IMR-90 (cell line): ENCODE measurements at regions not wholly inside any gene's neighbourhood (a gene's known extent, or its start where the extent isn't known, plus 50 kb on each side); places are given as distances from the start of the nearest gene placed in this dataset.

Experiments used
- ATAC-seq: fragments of 200-7000 bp; cut with Tn5 transposase; 2 replicates; pipeline ENCODE4 v1.9.1; 2020; ENCODE audit warnings: low read depth, mild to moderate bottlenecking, moderate library complexity
- BruUV-seq: library from RNA; stranded (reverse); fragments of 400-500 nt; replicated peaks from 2 replicates; lab custom pipeline; 2021; lab: Mats Ljungman, UMichigan
- CTCF ChIA-PET: fragments of 300-600 bp; formaldehyde crosslinking; extraction: SDS; loops from one replicate; lab custom pipeline; 2021; ENCODE audit warnings: antibody characterized with exemption; lab: Yijun Ruan, JAX
- POLR2A ChIA-PET: fragments of 300-600 bp; sonication (Branson Sonifier 250); formaldehyde crosslinking; loops from one replicate; lab custom pipeline; 2022; ENCODE audit warnings: antibody characterized with exemption; ENCODE audit not compliant: unreplicated experiment; lab: Charles Lee
- DNase-seq: peaks from one replicate; pipeline ENCODE4 v3.0.0; 2013
- H2AFZ ChIP-seq: replicated peaks from 2 replicates; pipeline ENCODE3; 2013; ENCODE audit warnings: low read length, mild to moderate bottlenecking; ENCODE audit not compliant: poor library complexity
- H2AK5ac ChIP-seq: 2 replicates; pipeline ENCODE4 v1.6.1; 2013; ENCODE audit warnings: low read depth, low read length, inconsistent platforms
- H2AK9ac ChIP-seq: replicated peaks from 2 replicates; pipeline ENCODE3; 2013; ENCODE audit warnings: mild to moderate bottlenecking, low read depth, low read length, moderate library complexity; ENCODE audit not compliant: poor library complexity
- H2BK120ac ChIP-seq: 2 replicates; pipeline ENCODE4 v1.6.1; 2013; ENCODE audit warnings: low read depth, low read length, inconsistent platforms
- H2BK15ac ChIP-seq: 3 replicates; pipeline ENCODE4 v1.6.1; 2013; ENCODE audit warnings: low read depth, low read length, inconsistent platforms
- H2BK20ac ChIP-seq: 2 replicates; pipeline ENCODE4 v1.6.1; 2013; ENCODE audit warnings: low read depth, mild to moderate bottlenecking, inconsistent platforms, low read length, moderate library complexity
- H2BK5ac ChIP-seq: 2 replicates; pipeline ENCODE4 v1.6.1; 2013; ENCODE audit warnings: mild to moderate bottlenecking, low read depth, low read length, inconsistent platforms; ENCODE audit not compliant: poor library complexity, severe bottlenecking
- H3K14ac ChIP-seq: replicated peaks from 2 replicates; pipeline ENCODE4 v1.6.1; 2013; ENCODE audit warnings: low read depth, low read length, inconsistent platforms
- H3K18ac ChIP-seq: 2 replicates; pipeline ENCODE4 v1.6.1; 2013; ENCODE audit warnings: low read depth, low read length, control low read depth
- H3K23ac ChIP-seq: 2 replicates; pipeline ENCODE4 v1.6.1; 2013; ENCODE audit warnings: low read depth, low read length, inconsistent platforms
- H3K27ac ChIP-seq: 2 replicates; pipeline ENCODE4 v1.5.1; 2013; ENCODE audit warnings: mild to moderate bottlenecking, control low read depth, low read length; ENCODE audit not compliant: insufficient read depth
- H3K27me3 ChIP-seq: 2 replicates; pipeline ENCODE4 v1.6.1; 2013; ENCODE audit warnings: low read length; ENCODE audit not compliant: control insufficient read depth, insufficient read depth
- H3K36me3 ChIP-seq: 2 replicates; pipeline ENCODE4 v1.6.1; 2013; ENCODE audit warnings: low read length, mixed read lengths; ENCODE audit not compliant: control insufficient read depth, insufficient read depth
- H3K4ac ChIP-seq: 2 replicates; pipeline ENCODE4 v1.6.1; 2013; ENCODE audit warnings: low read depth, low read length, inconsistent platforms
- H3K4me1 ChIP-seq: 2 replicates; pipeline ENCODE4 v1.6.1; 2013; ENCODE audit warnings: low read length, mixed read lengths; ENCODE audit not compliant: control insufficient read depth, insufficient read depth
- H3K4me2 ChIP-seq: 2 replicates; pipeline ENCODE4 v1.6.1; 2013; ENCODE audit warnings: low read depth, mild to moderate bottlenecking, control low read depth, low read length, moderate library complexity
- H3K4me3 ChIP-seq: 2 replicates; pipeline ENCODE4 v1.5.1; 2013; ENCODE audit warnings: low read depth, mild to moderate bottlenecking, control low read depth, low read length, moderate library complexity; ENCODE audit not compliant: insufficient read depth
- H3K56ac ChIP-seq: 2 replicates; pipeline ENCODE4 v1.6.1; 2013; ENCODE audit warnings: low read length, inconsistent platforms; ENCODE audit not compliant: insufficient read depth; ENCODE audit errors: extremely low read depth
- H3K79me1 ChIP-seq, 2 experiments: 2 replicates each; pipeline ENCODE4 v1.6.1; 2013; ENCODE audit warnings: low read length in 2 of 2, inconsistent platforms in 1 of 2, low read depth in 1 of 2
- H3K9ac ChIP-seq: 2 replicates; pipeline ENCODE4 v1.6.1; 2013; ENCODE audit warnings: low read depth, low read length, control low read depth
- H3K9me1 ChIP-seq: 2 replicates; pipeline ENCODE4 v1.6.1; 2013; ENCODE audit warnings: low read length, inconsistent platforms; ENCODE audit not compliant: insufficient read depth
- H3K9me3 ChIP-seq: 2 replicates; pipeline ENCODE4 v1.6.1; 2013; ENCODE audit warnings: low read length; ENCODE audit not compliant: control insufficient read depth, insufficient read depth
- H4K20me1 ChIP-seq: 2 replicates; pipeline ENCODE4 v1.6.1; 2013; ENCODE audit warnings: low read length, inconsistent platforms; ENCODE audit not compliant: insufficient read depth
- H4K5ac ChIP-seq: 2 replicates; pipeline ENCODE4 v1.6.1; 2013; ENCODE audit warnings: mild to moderate bottlenecking, low read depth, low read length, control low read depth
- H4K8ac ChIP-seq, 2 experiments: 2 replicates each; pipeline ENCODE4 v1.6.1; 2013; ENCODE audit warnings: low read depth in 2 of 2, low read length in 2 of 2, control low read depth in 1 of 2, inconsistent platforms in 1 of 2
- H4K91ac ChIP-seq: 2 replicates; pipeline ENCODE4 v1.6.1; 2013; ENCODE audit warnings: low read depth, low read length, inconsistent platforms; ENCODE audit not compliant: insufficient read depth
- CEBPB ChIP-seq: IDR thresholded peaks from 2 replicates; pipeline ENCODE4 v1.6.1; 2012; ENCODE audit warnings: low read depth, low read length, improper control_type of control experiment
- CHD1 ChIP-seq: IDR thresholded peaks from 2 replicates; pipeline ENCODE4 v1.6.1; 2012; ENCODE audit warnings: low read depth, low read length, improper control_type of control experiment
- CTCF ChIP-seq: conservative IDR thresholded peaks from 2 replicates; pipeline ENCODE4 v1.5.1; 2012; ENCODE audit warnings: mild to moderate bottlenecking, low read depth, low read length, improper control_type of control experiment
- ELK1 ChIP-seq: fragments of 150-350 bp; IDR thresholded peaks from 2 replicates; pipeline ENCODE4 v1.6.1; 2016; ENCODE audit warnings: low read depth, mild to moderate bottlenecking, low read length, moderate library complexity, borderline replicate concordance
- FOS ChIP-seq: fragments of 150-350 bp; IDR thresholded peaks from 2 replicates; pipeline ENCODE4 v1.6.1; 2016; ENCODE audit warnings: low read depth, low read length
- MAZ ChIP-seq: IDR thresholded peaks from 2 replicates; pipeline ENCODE4 v1.6.1; 2012; ENCODE audit warnings: low read depth, mild to moderate bottlenecking, low read length, improper control_type of control experiment, moderate library complexity, borderline replicate concordance
- MXI1 ChIP-seq: IDR thresholded peaks from 2 replicates; pipeline ENCODE4 v1.6.1; 2012; ENCODE audit warnings: low read depth, mild to moderate bottlenecking, low read length, moderate library complexity, borderline replicate concordance
- NFE2L2 ChIP-seq: fragments of 150-350 bp; IDR thresholded peaks from 2 replicates; pipeline ENCODE4 v1.6.1; 2016; ENCODE audit warnings: low read depth, mild to moderate bottlenecking, low read length
- POLR2A ChIP-seq: IDR thresholded peaks from 2 replicates; pipeline ENCODE4 v1.6.1; 2012; ENCODE audit warnings: mild to moderate bottlenecking, low read depth, low read length
- RAD21 ChIP-seq: IDR thresholded peaks from 2 replicates; pipeline ENCODE4 v1.6.1; 2012; ENCODE audit warnings: low read length, improper control_type of control experiment
- RCOR1 ChIP-seq: IDR thresholded peaks from 2 replicates; pipeline ENCODE4 v1.6.1; 2012; ENCODE audit warnings: mild to moderate bottlenecking, low read length, improper control_type of control experiment; ENCODE audit not compliant: insufficient replicate concordance
- RFX5 ChIP-seq: IDR thresholded peaks from 2 replicates; pipeline ENCODE4 v1.8.0; 2012; ENCODE audit warnings: low read depth, mild to moderate bottlenecking, low read length, moderate library complexity
- SMC3 ChIP-seq: fragments of 150-350 bp; IDR thresholded peaks from 2 replicates; pipeline ENCODE4 v1.6.1; 2016; ENCODE audit warnings: low read depth, mild to moderate bottlenecking, antibody characterized with exemption, low read length, moderate library complexity
- USF2 ChIP-seq: fragments of 150-350 bp; IDR thresholded peaks from 2 replicates; pipeline ENCODE4 v1.6.1; 2017; ENCODE audit warnings: mild to moderate bottlenecking, antibody characterized with exemption, low read length, low read depth
- dilution Hi-C: fragments of 300-500 bp; cut with HindIII; formaldehyde crosslinking; loops from one replicate; pipeline ENCODE4 v1.14.3; 2018; ENCODE audit warnings: low sequenced_read_pairs; ENCODE audit not compliant: unreplicated experiment
- in situ Hi-C: fragments of 300-500 bp; cut with MboI; formaldehyde crosslinking; loops from 3 replicates; pipeline ENCODE4 v1.14.3; 2019; ENCODE audit warnings: low sequenced_read_pairs, inconsistent platforms, mixed read lengths
- intact Hi-C: fragments of 100-400 bp; cut with micrococcal nuclease; formaldehyde crosslinking; loops from 2 replicates; pipeline ENCODE4 v1.10.0; 2022

DNA sequence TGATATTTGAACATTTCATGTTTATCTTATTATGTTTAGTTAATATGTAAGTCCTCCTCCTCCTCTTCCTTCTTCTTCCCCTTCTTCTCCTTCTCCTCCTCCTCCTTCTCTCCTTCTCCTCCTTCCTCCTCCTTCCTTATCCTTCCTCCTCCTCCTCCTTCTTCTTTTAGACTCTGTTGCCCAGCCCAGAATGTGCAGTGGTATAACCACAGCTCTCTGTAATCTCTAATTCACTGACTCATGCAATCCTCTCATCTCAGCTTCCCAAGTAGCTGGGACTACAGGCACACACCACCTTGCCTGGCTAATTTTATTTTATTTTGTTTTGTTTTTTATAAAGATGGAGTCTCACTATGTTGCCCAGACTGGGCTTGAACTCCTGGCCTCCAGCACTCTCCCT, 83.4 kb upstream of the ODAD2 start:
- Histone ChIP-seq H4K91ac (no peak overlapping the region), H4K5ac (no peak overlapping the region), H3K23ac (no peak overlapping the region), H2BK5ac (no peak overlapping the region), H3K4me2 (no peak overlapping the region), H2AFZ (no peak overlapping the region), H3K14ac (no peak overlapping the region), H3K9ac (no peak overlapping the region), H3K79me1 (no peaks in the 10 kb centered on the region), H2BK15ac (no peak overlapping the region), H3K4me1 (peaks cover under 1% of the 10 kb centered on the region; the same call in 1 of the 2 replicates), H4K8ac (no peak overlapping the region), H4K20me1 (no peaks in the 10 kb centered on the region), H2AK5ac (no peak overlapping the region), H3K4ac (no peak overlapping the region), H3K18ac (no peak overlapping the region), H2BK120ac (no peak overlapping the region), H3K27ac (no peak overlapping the region), H3K36me3 (no peaks in the 10 kb centered on the region), H2BK20ac (no peak overlapping the region), H3K27me3 (no peaks in the 10 kb centered on the region), H3K9me3 (no peaks in the 10 kb centered on the region), H3K9me1 (no peaks in the 10 kb centered on the region), H3K56ac (no peak overlapping the region), H2AK9ac (no peak overlapping the region), H3K4me3 (no peak overlapping the region)
- ChIA-PET POLR2A (no interaction called here), CTCF (no interaction called here)
- dilution Hi-C loops (no loop called here), intact Hi-C loops (no loop called here), in situ Hi-C loops (no loop called here)
- no TSS peak for BruUV-seq
- ATAC-seq (no peak), DNase-seq (no peak)
- no peak for TF ChIP-seq RCOR1
- TF ChIP-seq RAD21, result no peak
- no peak for TF ChIP-seq CTCF
- TF ChIP-seq POLR2A, result no peak
- TF ChIP-seq FOS, result no peak
- TF ChIP-seq NFE2L2, result no peak
- no peak for TF ChIP-seq MXI1
- no peak for TF ChIP-seq USF2
- TF ChIP-seq CEBPB, result no peak
- no peak for TF ChIP-seq MAZ
- TF ChIP-seq ELK1, result no peak
- TF ChIP-seq CHD1, result no peak
- TF ChIP-seq RFX5, result no peak
- no peak for TF ChIP-seq SMC3
